NCI-H510A treated with DMSO at 0.1 percent for 48 hours (cell line): ENCODE measurements at regions not wholly inside any gene's neighbourhood (a gene's known extent, or its start where the extent isn't known, plus 50 kb on each side); places are given as distances from the start of the nearest gene placed in this dataset.

ENCODE experiments used
- DNase-seq: peaks from one replicate; lab custom pipeline; 2025; lab: John Stamatoyannopoulos, UW

GRCh38 chr5:28788954-28789353 is 1750.6 kb upstream of the CDH9 start:
- DNase-seq: peak; percentile 4

- DNase-seq: no peak
These were observed 1741.8 kb upstream of the CDH9 start for GRCh38 chr5:28780083-28780692.

- DNase-seq: peak; percentile 12
These were observed 1740.9 kb upstream of the CDH9 start for GRCh38 chr5:28779161-28779754.

- no peak for DNase-seq
These were observed 1731.9 kb upstream of the CDH9 start for GRCh38 chr5:28770307-28770706.

GRCh38 chr5:28766565-28767158 is 1728.3 kb upstream of the CDH9 start:
- peak; percentile 76 for DNase-seq

- DNase-seq: no peak
These were observed 1713.0 kb upstream of the CDH9 start for GRCh38 chr5:28751396-28751795.

- DNase-seq: no peak
These were observed 1711.9 kb upstream of the CDH9 start for GRCh38 chr5:28750251-28750650.

- no peak for DNase-seq
These were observed 1710.1 kb upstream of the CDH9 start for GRCh38 chr5:28748446-28748845.

GRCh38 chr5:28743716-28744110 is 1705.3 kb upstream of the CDH9 start:
- no peak for DNase-seq

GRCh38 chr5:28743025-28743715 is 1704.8 kb upstream of the CDH9 start:
- DNase-seq: no peak

- no peak for DNase-seq
These were observed 1699.3 kb upstream of the CDH9 start for GRCh38 chr5:28737682-28738081.

GRCh38 chr5:28737222-28737621 is 1698.8 kb upstream of the CDH9 start:
- no peak for DNase-seq

GRCh38 chr5:28734396-28734795 is 1696.0 kb upstream of the CDH9 start:
- no peak for DNase-seq

- no peak for DNase-seq
These were observed 1690.7 kb upstream of the CDH9 start for GRCh38 chr5:28729067-28729466.

GRCh38 chr5:28726815-28727214 is 1688.4 kb upstream of the CDH9 start:
- no peak for DNase-seq

- no peak for DNase-seq
These were observed 1686.6 kb upstream of the CDH9 start for GRCh38 chr5:28725001-28725400.

- DNase-seq: no peak
These were observed 1676.7 kb upstream of the CDH9 start for GRCh38 chr5:28714907-28715698.

GRCh38 chr5:28710360-28710759 is 1672.0 kb upstream of the CDH9 start:
- DNase-seq: no peak

GRCh38 chr5:28708472-28708871 is 1670.1 kb upstream of the CDH9 start:
- no peak for DNase-seq

- DNase-seq: no peak
These were observed 1669.3 kb upstream of the CDH9 start for GRCh38 chr5:28707706-28708105.

GRCh38 chr5:28703651-28704260 is 1665.4 kb upstream of the CDH9 start:
- no peak for DNase-seq

GRCh38 chr5:28691526-28691925 is 1653.1 kb upstream of the CDH9 start:
- DNase-seq: no peak
